DOHH2 (cell line): ENCODE measurements at regions not wholly inside any gene's neighbourhood (a gene's known extent, or its start where the extent isn't known, plus 50 kb on each side); places are given as distances from the start of the nearest gene placed in this dataset.

Source experiments
- H3F3A ChIP-seq: fragments of 200-600 bp; sonication (generic), shearing (Covaris generic); 2 replicates; pipeline ENCODE4 v1.6.0; 2016; ENCODE audit warnings: antibody characterized with exemption, mild to moderate bottlenecking; ENCODE audit not compliant: control insufficient read depth, insufficient read depth
- H3K27ac ChIP-seq: fragments of 200-600 bp; sonication (generic); 2 replicates; pipeline ENCODE4 v1.5.1; 2014; ENCODE audit warnings: low read depth, mild to moderate bottlenecking, low read length, moderate library complexity
- H3K27me3 ChIP-seq: fragments of 200-600 bp; sonication (generic); 2 replicates; pipeline ENCODE4 v1.6.1; 2014; ENCODE audit warnings: mild to moderate bottlenecking, low read length, mixed read lengths; ENCODE audit not compliant: control insufficient read depth
- H3K36me3 ChIP-seq: fragments of 200-600 bp; sonication (generic); 2 replicates; pipeline ENCODE4 v1.6.1; 2014; ENCODE audit warnings: mild to moderate bottlenecking, low read length, moderate library complexity, mixed read lengths; ENCODE audit not compliant: control insufficient read depth
- H3K4me1 ChIP-seq: fragments of 200-600 bp; sonication (generic); 2 replicates; pipeline ENCODE4 v1.6.1; 2014; ENCODE audit warnings: mild to moderate bottlenecking, low read length, mixed read lengths; ENCODE audit not compliant: control insufficient read depth
- H3K4me2 ChIP-seq: fragments of 200-600 bp; sonication (generic); 2 replicates; pipeline ENCODE4 v1.6.0; 2014; ENCODE audit warnings: mild to moderate bottlenecking, low read length, moderate library complexity
- H3K4me3 ChIP-seq: fragments of 200-600 bp; sonication (generic); 2 replicates; pipeline ENCODE4 v1.5.1; 2014; ENCODE audit warnings: mild to moderate bottlenecking, low read length, mixed read lengths
- H3K79me2 ChIP-seq: fragments of 200-600 bp; sonication (generic); 2 replicates; pipeline ENCODE4 v1.6.1; 2014; ENCODE audit warnings: mild to moderate bottlenecking, low read length, mixed read lengths; ENCODE audit not compliant: control insufficient read depth
- H3K9me2 ChIP-seq: fragments of 200-600 bp; sonication (generic); replicated peaks from 2 replicates; pipeline ENCODE4 v1.6.1; 2014; ENCODE audit warnings: mild to moderate bottlenecking, low read length, mixed read lengths; ENCODE audit not compliant: control insufficient read depth
- H3K9me3 ChIP-seq: fragments of 200-600 bp; sonication (generic); 2 replicates; pipeline ENCODE4 v1.6.1; 2014; ENCODE audit warnings: antibody characterized with exemption, low read length, mixed read lengths; ENCODE audit not compliant: control insufficient read depth, insufficient read depth
- H4K20me1 ChIP-seq: fragments of 200-600 bp; sonication (generic); 2 replicates; pipeline ENCODE4 v1.6.0; 2014; ENCODE audit warnings: low read depth, mild to moderate bottlenecking, antibody characterized with exemption, low read length, moderate library complexity; ENCODE audit not compliant: control insufficient read depth, insufficient read depth
- EZH2phosphoT487 ChIP-seq: fragments of 200-600 bp; sonication (generic); IDR thresholded peaks from 2 replicates; pipeline ENCODE4 v1.6.1; 2017; ENCODE audit warnings: borderline replicate concordance, mild to moderate bottlenecking, antibody characterized with exemption, low read length, moderate library complexity, mixed read lengths
- TF ChIP-seq, protein P1 (sequence below): fragments of 200-600 bp; sonication (generic); IDR thresholded peaks from one replicate; pipeline ENCODE4 v1.5.1; 2014; ENCODE audit warnings: antibody characterized with exemption, mild to moderate bottlenecking, low read depth, low read length; ENCODE audit not compliant: poor library complexity, severe bottlenecking

DNA sequence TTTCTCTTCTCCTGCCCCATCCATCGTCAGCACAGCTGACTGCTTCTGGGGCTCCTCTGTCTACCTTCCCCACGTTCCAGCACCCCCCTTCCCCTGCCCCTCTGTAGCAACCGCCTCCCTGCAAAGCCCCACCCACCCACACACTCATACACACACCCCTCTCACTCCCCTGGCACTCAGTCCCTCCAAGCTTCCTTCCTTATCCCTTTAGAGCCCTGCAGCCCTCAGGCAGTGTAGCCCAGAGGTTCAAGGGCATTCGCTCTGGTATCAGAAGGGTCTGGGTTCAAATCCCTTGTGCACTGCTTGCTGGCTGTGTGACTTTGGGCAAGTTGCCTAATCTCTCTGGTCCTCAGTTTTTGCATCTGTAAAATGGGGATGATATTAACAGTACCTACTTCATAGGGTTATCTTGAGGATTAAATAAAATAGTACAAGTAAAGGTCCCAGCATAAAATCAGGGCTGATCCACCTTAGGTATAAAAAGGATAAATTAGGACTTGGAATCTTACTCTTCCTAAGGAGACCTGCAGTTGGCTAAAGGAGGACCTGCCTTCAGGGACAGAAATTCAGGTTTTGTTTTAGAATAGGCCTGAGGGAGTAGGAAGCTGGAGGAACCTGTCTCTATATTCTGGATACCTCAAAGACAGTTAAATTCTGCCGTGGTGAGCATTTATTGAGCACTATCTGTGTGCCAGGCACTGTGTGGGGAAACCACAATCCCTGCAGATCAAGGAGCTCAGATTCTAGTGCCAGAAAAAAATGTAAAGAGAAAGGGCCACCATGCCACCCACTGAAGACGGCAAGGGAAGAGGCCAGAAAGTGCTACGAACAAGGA, 94.1 kb downstream of the SNX5 start:
- no peaks in the 10 kb centered on the region for H3K9me3 ChIP-seq
- H3K9me2 ChIP-seq, result no peaks in the 10 kb centered on the region
- peaks cover 45% of the 10 kb centered on the region for H3K4me1 ChIP-seq
- peaks cover 4% of the 10 kb centered on the region; the same call in 1 of the 2 replicates for H3F3A ChIP-seq
- TF ChIP-seq, protein P1, sequence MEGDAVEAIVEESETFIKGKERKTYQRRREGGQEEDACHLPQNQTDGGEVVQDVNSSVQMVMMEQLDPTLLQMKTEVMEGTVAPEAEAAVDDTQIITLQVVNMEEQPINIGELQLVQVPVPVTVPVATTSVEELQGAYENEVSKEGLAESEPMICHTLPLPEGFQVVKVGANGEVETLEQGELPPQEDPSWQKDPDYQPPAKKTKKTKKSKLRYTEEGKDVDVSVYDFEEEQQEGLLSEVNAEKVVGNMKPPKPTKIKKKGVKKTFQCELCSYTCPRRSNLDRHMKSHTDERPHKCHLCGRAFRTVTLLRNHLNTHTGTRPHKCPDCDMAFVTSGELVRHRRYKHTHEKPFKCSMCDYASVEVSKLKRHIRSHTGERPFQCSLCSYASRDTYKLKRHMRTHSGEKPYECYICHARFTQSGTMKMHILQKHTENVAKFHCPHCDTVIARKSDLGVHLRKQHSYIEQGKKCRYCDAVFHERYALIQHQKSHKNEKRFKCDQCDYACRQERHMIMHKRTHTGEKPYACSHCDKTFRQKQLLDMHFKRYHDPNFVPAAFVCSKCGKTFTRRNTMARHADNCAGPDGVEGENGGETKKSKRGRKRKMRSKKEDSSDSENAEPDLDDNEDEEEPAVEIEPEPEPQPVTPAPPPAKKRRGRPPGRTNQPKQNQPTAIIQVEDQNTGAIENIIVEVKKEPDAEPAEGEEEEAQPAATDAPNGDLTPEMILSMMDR, result no peak
- TF ChIP-seq EZH2phosphoT487, result no peak
- H4K20me1 ChIP-seq, result no peaks in the 10 kb centered on the region
- H3K27me3 ChIP-seq, result peaks cover 7% of the 10 kb centered on the region
- H3K27ac ChIP-seq, result no peak overlapping the region
- no peaks in the 10 kb centered on the region for H3K36me3 ChIP-seq
- no peaks in the 10 kb centered on the region for H3K79me2 ChIP-seq
- H3K4me2 ChIP-seq, result no peak overlapping the region
- no peak overlapping the region for H3K4me3 ChIP-seq

DNA sequence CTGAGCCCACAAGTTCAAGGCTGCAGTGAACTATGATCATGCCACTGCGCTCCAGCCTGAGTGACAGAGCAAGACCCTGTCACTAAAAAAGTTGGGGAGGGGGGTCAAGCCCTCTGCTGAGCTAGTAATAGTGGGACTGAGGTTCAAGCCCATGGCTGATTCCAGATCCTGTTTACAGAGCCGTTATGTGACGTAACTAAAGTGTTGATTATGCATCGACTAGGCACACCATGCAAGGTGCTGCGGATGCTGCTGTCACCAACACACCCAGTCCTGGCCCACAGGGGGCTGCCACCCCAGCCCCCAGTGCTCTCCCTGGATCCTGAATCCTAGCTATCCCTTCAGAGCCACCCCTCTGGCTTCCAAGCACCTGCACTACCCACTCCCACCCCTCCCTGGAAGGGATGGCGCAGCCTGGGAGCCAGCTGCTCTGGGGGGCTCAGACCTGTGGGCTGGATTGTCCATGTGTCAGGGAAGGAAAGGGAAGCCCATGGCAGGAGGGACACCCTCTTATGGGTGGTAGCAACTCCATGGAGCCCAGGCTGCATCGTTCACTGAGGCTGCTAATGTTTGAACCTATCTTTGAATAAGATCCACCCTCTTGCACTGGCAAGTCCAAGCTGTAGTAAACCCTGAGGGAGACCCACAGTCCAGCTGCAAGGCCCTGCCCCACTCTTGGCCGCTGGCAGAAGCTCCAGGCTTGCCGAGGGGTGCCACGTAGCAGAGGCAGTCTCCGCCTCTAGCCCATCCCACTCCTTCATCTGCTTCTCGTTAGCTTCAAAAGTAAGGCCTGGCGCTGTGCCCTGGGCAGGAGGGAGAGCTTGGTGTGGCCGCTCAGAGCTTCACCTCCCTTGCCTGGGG, 95.0 kb downstream of the SNX5 start:
- no peak overlapping the region for H3K4me3 ChIP-seq
- no peaks in the 10 kb centered on the region for H3K9me2 ChIP-seq
- no peak for TF ChIP-seq EZH2phosphoT487
- TF ChIP-seq, protein P1, result no peak
- peaks cover 13% of the 10 kb centered on the region for H3K27me3 ChIP-seq
- no peaks in the 10 kb centered on the region for H3K79me2 ChIP-seq
- no peak overlapping the region for H3K4me2 ChIP-seq
- no peaks in the 10 kb centered on the region for H3K36me3 ChIP-seq
- H3K4me1 ChIP-seq, result peaks cover 37% of the 10 kb centered on the region
- no peaks in the 10 kb centered on the region for H4K20me1 ChIP-seq
- no peaks in the 10 kb centered on the region for H3K9me3 ChIP-seq
- no peaks in the 10 kb centered on the region for H3F3A ChIP-seq
- no peak overlapping the region for H3K27ac ChIP-seq

DNA sequence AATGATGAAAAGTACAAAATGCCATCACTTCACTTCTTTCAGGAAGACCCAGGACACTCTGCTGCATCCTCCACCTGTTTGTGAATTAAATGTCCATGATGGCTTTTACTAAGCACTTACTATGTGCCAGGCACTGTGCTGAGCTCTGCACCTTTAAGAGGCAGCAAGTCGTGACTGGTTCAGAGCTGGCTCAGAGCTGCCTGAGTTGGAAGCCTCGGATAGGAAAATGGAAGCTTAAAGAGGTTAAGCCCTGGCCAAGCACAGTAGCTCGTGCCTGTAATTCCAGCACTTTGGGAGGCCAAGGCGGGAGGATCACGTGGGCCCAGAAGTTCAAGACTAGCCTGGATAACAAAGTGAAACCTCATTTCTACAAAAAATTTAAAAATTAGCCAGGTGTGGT, 95.6 kb downstream of the SNX5 start:
- Histone ChIP-seq H3K27me3 (peaks cover 13% of the 10 kb centered on the region), H3K36me3 (no peaks in the 10 kb centered on the region), H3F3A (no peaks in the 10 kb centered on the region), H3K9me3 (no peaks in the 10 kb centered on the region), H4K20me1 (no peaks in the 10 kb centered on the region), H3K79me2 (no peaks in the 10 kb centered on the region), H3K27ac (no peak overlapping the region), H3K9me2 (no peaks in the 10 kb centered on the region), H3K4me2 (no peak overlapping the region), H3K4me3 (no peak overlapping the region), H3K4me1 (peaks cover 30% of the 10 kb centered on the region)
- TF ChIP-seq, protein P1, result no peak
- no peak for TF ChIP-seq EZH2phosphoT487
